Adrenal gland (tissue), 9 donors: ENCODE measurements at regions not wholly inside any gene's neighbourhood (a gene's known extent, or its start where the extent isn't known, plus 50 kb on each side); places are given as distances from the start of the nearest gene placed in this dataset.

Source experiments
- DNase-seq, 7 donors: peaks; one replicate each; pipeline ENCODE4 v3.0.0-alpha.2; 2019 to 2020
- H3K27ac ChIP-seq, 5 donors: fragments of 200-600 bp; sonication (generic) in 4 of 5; 1 replicate in 3 of 5; 2 replicates in 2 of 5; pipeline versions ENCODE4 v1.5.1 to v1.8.0; 2016 to 2020; ENCODE audit warnings: mild to moderate bottlenecking in 1 of 5
- H3K27me3 ChIP-seq: fragments of 200-600 bp; 2 replicates; pipeline ENCODE4 v1.8.0; 2021
- H3K36me3 ChIP-seq, 2 donors: fragments of 200-600 bp; replicated peaks in 1 of 2; 1 replicate in 1 of 2; 2 replicates in 1 of 2; pipeline versions ENCODE4 v1.5.1 to v1.8.0; 2018 to 2022
- H3K4me1 ChIP-seq, 2 donors: fragments of 200-600 bp; replicated peaks in 1 of 2; 1 replicate in 1 of 2; 2 replicates in 1 of 2; pipeline versions ENCODE4 v1.5.1 to v1.8.0; 2018 to 2021
- H3K4me3 ChIP-seq, 4 donors: fragments of 200-600 bp; sonication (generic) in 3 of 4; one replicate each; pipeline ENCODE4 v1.5.1; 2016 to 2018
- H3K9me3 ChIP-seq, 3 donors: fragments of 200-600 bp; sonication (generic) in 1 of 3; replicated peaks in 1 of 3; 1 replicate in 2 of 3; 2 replicates in 1 of 3; pipeline versions ENCODE4 v1.5.1 to v1.8.0; 2016 to 2021
- POLR2A ChIP-seq, 2 donors: fragments of 450-650 bp; IDR thresholded peaks; one replicate each; pipeline ENCODE4 v1.6.1; 2017; ENCODE audit warnings: antibody characterized with exemption in 2 of 2, mild to moderate bottlenecking in 2 of 2, moderate library complexity in 1 of 2
- WGBS, 4 donors: extraction: QIAGEN DNeasy Blood & Tissue Kit in 2 of 4; methylation state at CpG; one replicate each; pipeline versions ENCODE4 v1.1.5 to v1.1.7; 2013 to 2017; 5-methylcytosine and 5-hydroxymethylcytosine counted together
- intact Hi-C, 2 donors: fragments of 100-400 bp; cut with DNase I; formaldehyde crosslinking; loops; one replicate each; pipeline versions ENCODE4 v1.14.1 to v1.15.0; 2022 to 2023
- TF ChIP-seq, protein P1 (sequence below), 6 experiments: fragments of 450-650 bp in 4 of 6; fragments of 200-600 bp in 2 of 6; sonication (generic) in 1 of 6; IDR thresholded peaks; 1 replicate in 5 of 6; 2 replicates in 1 of 6; pipeline versions ENCODE4 v1.5.1 to v1.8.0; 2016 to 2021; ENCODE audit warnings: antibody characterized with exemption in 6 of 6, mild to moderate bottlenecking in 2 of 6, moderate library complexity in 1 of 6
- donor health status: healthy with polysubstance abuse.
- donor health status: Bipolar disorder and iron deficiency.
- donor health status: DM: yes; HTN: yes; CAD: no.
- donor health status: DM: no; HTN: no; CAD: no.
- donor health status: DM: no; HTN: no; CAD: no.

DNA sequence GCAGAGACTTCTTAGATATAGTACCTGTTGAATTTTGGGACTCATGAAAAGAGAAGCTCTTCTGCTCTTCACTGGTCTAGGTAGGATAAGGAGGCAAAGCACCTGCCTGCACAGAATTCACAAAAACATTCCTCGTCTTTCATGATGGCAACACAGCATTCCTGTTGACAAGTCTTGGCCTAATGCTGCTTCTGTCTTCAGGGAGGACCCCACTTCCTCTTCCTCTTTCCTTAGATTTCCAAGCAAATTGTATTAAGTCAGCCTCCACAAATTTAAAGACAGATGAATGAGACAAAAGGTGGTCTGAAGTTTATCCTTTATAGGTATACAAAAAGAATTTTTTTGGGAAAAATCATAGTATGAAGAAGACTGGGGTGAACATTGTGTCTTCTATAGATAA, 64.9 kb downstream of the DNAJB9 start:
- intact Hi-C loops: no loop called here
- H3K27me3 ChIP-seq: no peaks in the 10 kb centered on the region
- TF ChIP-seq POLR2A (IDR thresholded peaks at IDR 0.05): no peak
- TF ChIP-seq, protein P1, sequence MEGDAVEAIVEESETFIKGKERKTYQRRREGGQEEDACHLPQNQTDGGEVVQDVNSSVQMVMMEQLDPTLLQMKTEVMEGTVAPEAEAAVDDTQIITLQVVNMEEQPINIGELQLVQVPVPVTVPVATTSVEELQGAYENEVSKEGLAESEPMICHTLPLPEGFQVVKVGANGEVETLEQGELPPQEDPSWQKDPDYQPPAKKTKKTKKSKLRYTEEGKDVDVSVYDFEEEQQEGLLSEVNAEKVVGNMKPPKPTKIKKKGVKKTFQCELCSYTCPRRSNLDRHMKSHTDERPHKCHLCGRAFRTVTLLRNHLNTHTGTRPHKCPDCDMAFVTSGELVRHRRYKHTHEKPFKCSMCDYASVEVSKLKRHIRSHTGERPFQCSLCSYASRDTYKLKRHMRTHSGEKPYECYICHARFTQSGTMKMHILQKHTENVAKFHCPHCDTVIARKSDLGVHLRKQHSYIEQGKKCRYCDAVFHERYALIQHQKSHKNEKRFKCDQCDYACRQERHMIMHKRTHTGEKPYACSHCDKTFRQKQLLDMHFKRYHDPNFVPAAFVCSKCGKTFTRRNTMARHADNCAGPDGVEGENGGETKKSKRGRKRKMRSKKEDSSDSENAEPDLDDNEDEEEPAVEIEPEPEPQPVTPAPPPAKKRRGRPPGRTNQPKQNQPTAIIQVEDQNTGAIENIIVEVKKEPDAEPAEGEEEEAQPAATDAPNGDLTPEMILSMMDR (IDR thresholded peaks at IDR 0.05): no peak
- no peaks in the 10 kb centered on the region for H3K36me3 ChIP-seq
- 60 to 75% (median 71%) methylated on average over 1 of the region's 1 CpG for WGBS, 4 donors
- no peaks in the 10 kb centered on the region for H3K9me3 ChIP-seq
- no peak for DNase-seq
- no peaks in the 10 kb centered on the region for H3K4me1 ChIP-seq
- H3K27ac ChIP-seq: no peak overlapping the region
- H3K4me3 ChIP-seq: no peak overlapping the region

- no peak for DNase-seq
- no peaks in the 10 kb centered on the region for H3K9me3 ChIP-seq
- no peaks in the 10 kb centered on the region for H3K36me3 ChIP-seq
- TF ChIP-seq, protein P1 (IDR thresholded peaks at IDR 0.05): no peak
- no peak for TF ChIP-seq POLR2A (IDR thresholded peaks at IDR 0.05)
- intact Hi-C loops: no loop called here
- H3K27ac ChIP-seq: no peak overlapping the region
- H3K4me1 ChIP-seq: no peaks in the 10 kb centered on the region
- H3K4me3 ChIP-seq: no peak overlapping the region
- H3K27me3 ChIP-seq: no peaks in the 10 kb centered on the region
- 45 to 82% (median 58%) methylated on average over 3 of the region's 3 CpGs for WGBS, 4 donors
Measured at GRCh38 chr7:108637049-108637621, 67.5 kb downstream of the DNAJB9 start.

- Histone ChIP-seq H3K27ac (no peak overlapping the region), H3K4me1 (no peaks in the 10 kb centered on the region), H3K36me3 (no peaks in the 10 kb centered on the region), H3K9me3 (no peaks in the 10 kb centered on the region), H3K4me3 (no peak overlapping the region), H3K27me3 (no peaks in the 10 kb centered on the region)
- DNase-seq: no peak
- TF ChIP-seq, protein P1 (IDR thresholded peaks at IDR 0.05): no peak
- TF ChIP-seq POLR2A (IDR thresholded peaks at IDR 0.05): no peak
- 69 to 77% (median 71%) methylated on average over 1 of the region's 1 CpG for WGBS, 4 donors
- intact Hi-C loops: no loop called here
Measured at GRCh38 chr7:108642126-108642525, 72.5 kb downstream of the DNAJB9 start.

GRCh38 chr7:108643136-108643535, 73.5 kb downstream of the DNAJB9 start:
- Histone ChIP-seq H3K27me3 (no peaks in the 10 kb centered on the region), H3K4me1 (no peaks in the 10 kb centered on the region), H3K4me3 (no peak overlapping the region), H3K9me3 (no peaks in the 10 kb centered on the region), H3K27ac (no peak overlapping the region), H3K36me3 (no peaks in the 10 kb centered on the region)
- intact Hi-C loops: no loop called here
- 77 to 82% (median 79%) methylated on average over 5 of the region's 5 CpGs for WGBS, 4 donors
- TF ChIP-seq POLR2A (IDR thresholded peaks at IDR 0.05): no peak
- TF ChIP-seq, protein P1 (IDR thresholded peaks at IDR 0.05): no peak
- DNase-seq: no peak
